Kidney glomerular epithelial cell (primary cell): ENCODE measurements at regions not wholly inside any gene's neighbourhood (a gene's known extent, or its start where the extent isn't known, plus 50 kb on each side); places are given as distances from the start of the nearest gene placed in this dataset.

Experiments
- DNase-seq: peaks from one replicate; lab custom pipeline; 2025; lab: John Stamatoyannopoulos, UW

DNA sequence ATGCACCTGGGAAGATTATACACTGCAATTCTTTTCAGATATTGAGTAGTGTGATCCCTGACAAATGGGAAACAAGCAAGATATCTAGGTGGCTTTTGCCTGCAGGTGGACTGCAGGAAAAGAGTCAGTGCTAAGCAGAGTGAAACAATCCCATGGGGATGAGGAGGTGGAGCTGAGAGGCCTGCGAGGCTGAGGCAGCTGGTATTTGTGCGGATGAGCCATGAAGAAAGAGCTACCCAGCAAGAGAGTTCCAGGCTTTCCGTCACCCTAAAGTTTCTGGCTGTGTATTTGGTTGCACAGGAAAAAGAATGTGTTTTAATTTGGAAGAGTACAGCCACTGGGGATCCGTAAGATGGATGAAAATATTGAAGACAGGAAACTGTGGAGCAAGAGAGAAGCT, 714.1 kb upstream of the COBL start:
- DNase-seq: no peak

DNA sequence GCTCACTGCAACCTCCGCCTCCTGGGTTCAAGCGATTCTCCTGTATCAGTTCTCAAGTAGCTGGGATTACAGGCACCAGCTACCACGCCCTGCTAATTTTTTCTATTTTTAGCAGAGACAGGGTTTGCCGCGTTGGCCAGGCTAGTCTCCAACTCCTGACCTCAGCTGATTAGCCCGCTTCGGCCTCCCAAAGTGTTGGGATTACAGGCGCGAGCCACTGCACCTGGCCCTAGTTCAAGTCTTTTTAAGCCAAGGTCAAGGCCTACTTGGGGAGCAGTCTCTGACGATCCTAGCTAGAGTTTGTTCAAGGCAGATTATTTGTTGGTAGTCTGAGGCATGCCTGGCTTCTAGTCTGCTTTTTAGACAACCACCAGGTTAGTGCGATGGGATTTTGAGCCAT, 709.5 kb upstream of the COBL start:
- DNase-seq: no peak

DNA sequence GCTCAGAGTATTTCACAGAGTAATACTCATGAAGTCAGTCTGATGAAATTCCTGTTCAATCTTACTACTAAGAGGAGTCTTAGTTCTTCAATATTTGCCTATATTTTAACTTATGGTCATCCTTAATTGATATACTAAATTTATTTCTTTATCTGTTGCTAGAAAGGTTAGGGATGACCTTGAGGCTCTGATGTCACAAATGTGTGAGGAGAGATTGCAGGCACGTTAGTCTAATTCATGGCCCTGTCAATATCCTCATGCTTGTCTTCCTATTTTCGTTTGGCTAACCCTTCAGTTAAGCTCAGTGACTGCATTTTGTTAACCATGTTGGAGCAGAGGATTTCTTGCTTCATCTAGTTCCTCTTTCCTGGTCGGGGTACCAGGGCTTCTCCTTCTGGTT, 704.7 kb upstream of the COBL start:
- no peak for DNase-seq

DNA sequence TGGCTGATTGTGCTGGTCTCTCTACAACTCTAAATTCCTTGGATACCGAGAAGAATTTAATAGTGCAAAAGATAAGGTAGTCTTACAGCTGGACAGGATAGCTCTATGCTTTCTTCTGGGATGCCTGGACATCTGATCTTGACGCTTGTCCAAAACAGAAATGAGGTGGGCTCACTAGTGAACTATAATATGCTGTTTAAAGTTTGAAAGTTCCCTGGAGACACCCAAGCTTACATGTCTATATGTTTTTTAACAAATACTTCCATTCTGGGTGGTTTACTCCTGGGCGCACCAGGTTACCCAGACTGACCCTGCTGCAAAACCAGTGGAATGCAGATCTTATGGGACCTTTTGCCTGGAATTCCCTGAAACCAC, 702.1 kb upstream of the COBL start:
- no peak for DNase-seq

DNA sequence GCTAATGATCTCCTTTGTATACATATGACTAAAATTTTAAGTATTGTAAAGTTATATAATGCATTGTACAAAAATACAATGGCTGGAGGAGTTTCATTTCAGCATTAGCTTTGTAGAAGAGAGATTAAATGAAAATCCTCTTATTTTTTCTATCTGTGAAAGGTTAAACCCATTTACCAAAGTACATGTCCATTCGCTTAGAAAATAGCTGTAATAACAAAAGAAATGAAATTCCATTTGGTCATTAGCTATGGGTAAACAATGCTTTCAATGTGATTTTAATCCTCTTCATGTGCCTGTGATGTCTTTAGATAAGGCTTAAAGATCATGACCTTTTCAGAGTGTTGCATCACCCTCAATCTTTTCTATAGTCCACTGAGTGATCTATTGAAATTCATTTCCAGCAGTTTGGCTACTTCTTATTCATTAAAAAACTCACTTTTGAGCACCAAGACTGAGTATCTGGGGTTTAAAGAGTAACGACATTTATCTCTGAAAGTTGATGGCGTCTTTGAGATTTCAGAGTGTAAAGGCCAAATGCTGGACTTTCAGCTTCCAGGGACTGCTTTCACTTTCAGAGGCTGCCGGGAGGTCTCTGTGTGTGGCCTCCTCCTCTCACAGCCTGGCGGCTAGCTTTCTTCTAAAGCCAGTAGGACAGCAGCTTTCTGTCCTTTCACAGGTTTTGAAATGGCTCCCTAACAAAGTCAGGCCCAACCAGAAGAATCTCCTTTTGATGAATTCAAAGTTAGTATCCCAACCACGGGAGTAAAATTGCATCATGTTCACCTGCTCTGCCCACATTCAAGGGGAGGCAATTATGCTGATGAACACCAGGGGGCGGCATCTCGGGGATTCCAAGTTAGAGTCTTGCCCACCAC, 701.4 kb upstream of the COBL start:
- DNase-seq: no peak

DNA sequence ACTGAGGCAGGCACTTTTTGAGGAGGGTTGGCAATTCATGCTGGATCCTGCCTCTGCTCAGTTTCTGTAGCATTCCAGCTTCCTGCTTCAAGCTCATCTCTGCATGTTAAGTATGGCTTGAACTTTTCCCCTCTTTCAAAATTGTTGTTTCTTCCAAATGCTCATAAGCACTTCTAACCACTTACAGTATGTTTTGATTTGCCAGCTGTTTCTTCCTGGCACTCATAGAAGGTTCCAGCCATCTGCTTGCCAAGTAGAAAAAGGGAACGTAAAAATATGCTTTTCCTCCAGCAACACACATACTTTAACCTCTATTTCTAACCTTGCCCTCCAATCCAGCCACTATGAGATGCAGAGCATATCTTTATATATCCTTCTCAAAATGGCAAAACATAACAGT, 692.6 kb upstream of the COBL start:
- DNase-seq: no peak

DNA sequence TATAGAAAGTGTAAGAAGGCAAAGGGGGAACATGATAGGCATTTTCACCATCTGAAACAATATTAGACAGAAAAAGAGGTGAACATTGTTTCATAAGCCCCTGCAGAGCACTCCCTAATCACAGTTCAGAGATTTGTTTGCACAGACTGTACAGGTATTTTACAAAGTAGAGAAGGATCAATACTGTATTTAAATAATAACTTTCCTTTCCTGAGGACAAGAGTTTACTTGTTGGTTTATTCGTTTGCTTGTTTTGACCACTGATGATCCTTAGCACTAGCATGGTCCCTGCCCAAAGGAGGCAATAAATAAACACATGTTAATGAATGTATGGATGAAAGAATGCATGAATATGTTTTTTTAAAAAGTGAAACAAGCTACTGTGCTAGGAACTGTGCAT, 690.1 kb upstream of the COBL start:
- DNase-seq: no peak

DNA sequence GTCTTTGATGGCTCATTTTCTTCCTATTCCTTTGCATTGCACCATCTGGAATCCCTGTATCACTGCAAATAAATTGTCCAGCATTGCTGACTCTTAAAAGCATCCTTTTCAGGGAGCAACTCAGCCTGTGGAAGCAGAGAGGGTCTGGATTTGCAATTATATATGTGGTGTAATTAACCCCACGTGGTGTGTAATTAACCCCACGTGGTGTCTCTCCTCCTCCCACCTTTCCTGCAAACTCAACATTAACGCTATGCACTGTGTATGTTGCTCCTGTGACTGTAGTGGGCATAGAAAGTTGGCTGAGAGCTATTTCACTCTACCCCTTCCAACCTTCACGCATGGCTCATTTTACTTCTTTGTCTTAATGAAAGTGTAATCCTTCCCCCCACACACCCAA, 689.0 kb upstream of the COBL start:
- no peak for DNase-seq

DNA sequence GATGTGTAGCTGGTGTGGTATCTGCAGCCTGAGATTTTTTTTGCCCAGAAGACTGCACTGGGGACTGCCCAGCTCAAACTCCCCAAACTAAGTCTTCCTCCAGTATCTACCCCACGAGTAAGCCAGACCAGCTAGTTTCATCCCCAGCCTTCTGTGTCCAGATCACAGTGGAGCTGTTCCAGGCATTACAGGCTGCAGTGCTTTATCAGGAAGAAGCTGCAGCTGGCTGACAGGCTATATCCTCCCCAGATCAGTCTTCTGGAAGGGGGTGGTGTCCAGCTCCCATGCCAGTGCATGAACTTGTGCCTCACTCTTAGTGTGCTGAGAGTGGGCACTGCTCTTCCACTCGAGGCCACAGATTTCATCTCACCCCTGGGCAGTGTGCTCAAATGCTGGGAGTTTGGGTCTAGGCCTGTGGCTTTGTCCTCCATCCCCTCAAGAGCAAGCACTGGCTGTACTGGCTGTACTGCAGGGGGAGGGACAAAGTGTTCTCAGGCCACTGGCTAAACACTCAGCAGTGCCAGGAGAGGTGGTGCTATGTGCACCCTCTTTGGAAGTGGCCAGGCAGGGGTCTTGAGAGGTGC, 679.1 kb upstream of the COBL start:
- no peak for DNase-seq

DNA sequence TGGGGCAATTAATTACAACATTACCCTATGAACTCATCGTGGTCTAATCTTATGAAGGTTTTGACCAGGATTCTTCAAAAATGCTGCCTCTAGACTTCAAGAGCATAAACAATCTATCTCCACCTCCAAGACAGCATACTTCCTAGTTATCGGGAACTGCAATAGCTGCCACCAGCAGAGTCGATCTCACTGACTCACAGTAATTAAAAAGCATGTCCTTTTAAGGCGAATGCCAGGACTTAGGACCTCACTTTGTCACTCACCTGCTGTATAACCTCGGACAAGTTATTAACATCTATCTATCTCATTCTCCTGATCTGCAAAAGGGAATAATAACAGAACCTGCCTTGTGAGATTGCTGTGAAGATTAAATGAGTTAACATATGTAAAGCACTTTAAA, 666.0 kb upstream of the COBL start:
- DNase-seq: no peak

DNA sequence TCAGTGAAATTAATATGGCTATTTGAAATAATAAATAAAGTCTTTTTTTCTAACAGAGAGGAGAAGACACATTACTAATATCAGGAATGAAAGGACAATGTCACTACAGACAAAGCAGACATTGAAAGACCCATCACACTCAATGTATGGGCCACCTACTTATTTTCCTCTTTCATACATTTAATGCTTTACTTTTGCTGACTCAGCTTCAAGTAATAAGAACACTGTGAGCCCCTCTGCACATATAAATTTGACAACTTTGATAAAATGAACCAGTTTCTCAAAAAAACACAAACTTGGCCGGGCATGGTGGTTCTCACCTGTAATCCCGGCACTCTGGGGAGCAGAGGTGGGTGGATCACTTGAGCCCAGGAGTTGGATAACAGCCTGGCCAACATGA, 664.2 kb upstream of the COBL start:
- no peak for DNase-seq

DNA sequence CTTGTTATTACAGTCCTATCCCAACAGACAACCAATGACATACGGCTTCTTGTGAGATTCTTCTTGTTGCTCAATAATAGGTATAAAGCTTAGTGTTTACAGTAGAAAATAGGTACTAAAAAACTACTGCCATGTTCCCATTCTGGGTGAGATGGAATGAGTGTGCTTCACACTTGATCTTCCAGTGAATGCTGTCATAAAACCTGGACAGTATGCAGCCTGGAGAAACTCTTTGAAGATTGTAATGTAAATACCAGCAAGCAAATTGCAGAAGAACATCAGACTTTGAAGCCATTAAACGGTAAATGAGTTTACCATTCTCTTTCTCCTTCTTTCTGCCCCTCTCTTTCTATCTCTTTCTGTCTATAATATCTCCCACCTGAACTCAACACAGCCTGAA, 663.7 kb upstream of the COBL start:
- DNase-seq: no peak

DNA sequence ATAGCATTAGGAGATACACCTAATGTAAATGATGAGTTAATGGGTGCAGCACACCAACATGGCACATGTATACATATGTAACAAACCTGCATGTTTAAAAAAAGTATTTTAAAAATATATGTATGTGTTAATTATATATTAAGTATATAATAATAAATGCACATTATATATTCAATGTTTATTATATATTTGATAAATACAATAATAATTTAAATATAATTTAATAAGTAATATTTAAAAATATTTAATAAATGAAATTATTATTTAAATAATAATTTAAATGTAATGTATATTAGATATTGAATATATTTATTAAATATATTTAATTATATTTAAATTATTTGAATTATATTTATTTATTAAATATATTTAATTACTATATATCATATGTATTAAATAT, 661.3 kb upstream of the COBL start:
- no peak for DNase-seq

DNA sequence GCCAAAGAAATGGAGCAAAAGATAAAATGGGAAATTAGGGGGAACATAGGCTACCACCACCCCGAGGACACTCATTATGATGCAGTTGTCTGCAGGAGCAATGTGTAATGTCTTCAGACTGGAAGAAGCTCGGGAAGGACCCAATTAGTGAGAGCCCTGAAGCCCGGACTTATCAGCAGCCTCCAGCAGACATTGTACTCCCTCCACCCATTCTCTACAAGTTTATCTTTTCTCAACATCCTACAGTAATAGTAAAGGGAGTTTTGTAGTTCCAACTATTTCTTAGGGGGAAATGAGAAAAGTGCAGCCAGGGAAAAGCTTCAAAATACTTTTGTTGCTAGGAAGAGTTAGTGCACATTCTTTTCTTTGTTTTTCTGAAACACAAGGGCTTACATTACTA, 657.3 kb upstream of the COBL start:
- DNase-seq: no peak

DNA sequence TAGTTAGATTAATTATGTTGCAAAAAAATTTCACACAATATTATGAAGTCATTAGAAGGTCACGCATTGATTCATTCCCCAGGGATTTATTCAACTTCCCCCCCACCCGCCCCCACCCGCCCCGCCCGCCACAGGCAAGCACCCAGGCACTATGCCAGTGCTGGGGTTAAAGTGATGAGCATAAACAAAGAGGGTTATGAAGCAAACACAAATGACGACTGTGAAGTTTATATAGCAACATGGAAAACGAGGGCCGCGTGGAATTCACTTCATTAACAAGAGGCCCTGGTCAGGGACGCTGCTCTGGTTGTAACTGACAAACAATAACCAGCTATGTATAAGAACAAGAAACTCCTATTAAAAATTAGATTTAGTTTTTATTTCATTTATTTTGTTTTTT, 656.5 kb upstream of the COBL start:
- no peak for DNase-seq

DNA sequence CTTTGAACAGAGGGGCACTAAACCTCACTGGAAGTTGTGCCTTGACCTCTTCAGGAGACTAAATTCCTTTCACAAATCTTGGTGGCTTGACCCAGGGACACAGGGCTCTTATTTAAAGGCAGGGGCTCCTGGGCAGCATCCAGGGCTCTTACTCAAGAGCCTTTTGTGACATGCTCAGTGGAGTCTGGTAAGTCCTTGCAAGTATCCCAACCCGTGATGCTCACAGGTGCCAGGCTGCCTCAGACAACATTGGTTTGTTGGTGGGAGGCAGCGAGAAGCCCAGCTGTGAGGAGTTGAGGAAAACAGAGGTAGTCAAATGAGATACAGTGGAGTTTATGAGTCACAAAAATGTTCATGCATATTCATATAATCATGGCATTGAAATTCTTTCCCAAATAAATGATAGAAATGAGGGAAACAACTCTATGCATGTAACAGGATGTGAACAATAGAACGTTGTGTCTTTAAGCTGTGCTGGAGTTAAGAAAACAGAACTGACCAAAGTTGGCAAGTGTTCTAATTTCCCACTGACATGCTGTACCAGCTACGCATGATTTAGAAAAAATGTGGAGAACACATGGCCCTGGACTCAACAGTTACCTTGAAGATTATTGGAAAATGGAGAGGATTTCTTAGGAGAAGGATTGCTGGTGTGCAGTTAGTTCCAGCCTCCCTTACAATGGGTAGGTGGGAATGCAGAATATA, 654.5 kb upstream of the COBL start:
- DNase-seq: no peak

DNA sequence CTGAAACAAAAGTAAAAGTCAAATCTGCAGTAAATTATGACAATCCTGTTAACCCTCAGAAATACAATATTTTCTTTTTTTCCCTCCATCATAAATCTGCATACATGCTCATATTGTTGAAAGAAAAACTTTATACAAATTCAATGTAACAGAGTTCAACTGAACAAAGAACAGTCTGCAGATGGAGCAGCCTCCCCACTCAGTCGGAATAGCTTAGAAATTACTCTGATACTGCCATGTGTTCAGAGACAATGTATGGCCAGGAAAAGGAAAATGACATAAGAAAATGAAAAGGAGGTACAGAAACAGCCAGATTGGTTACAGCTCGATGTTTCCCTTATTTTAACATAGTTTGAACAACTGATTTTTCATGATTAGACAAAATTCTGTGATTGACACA, 651.9 kb upstream of the COBL start:
- no peak for DNase-seq

DNA sequence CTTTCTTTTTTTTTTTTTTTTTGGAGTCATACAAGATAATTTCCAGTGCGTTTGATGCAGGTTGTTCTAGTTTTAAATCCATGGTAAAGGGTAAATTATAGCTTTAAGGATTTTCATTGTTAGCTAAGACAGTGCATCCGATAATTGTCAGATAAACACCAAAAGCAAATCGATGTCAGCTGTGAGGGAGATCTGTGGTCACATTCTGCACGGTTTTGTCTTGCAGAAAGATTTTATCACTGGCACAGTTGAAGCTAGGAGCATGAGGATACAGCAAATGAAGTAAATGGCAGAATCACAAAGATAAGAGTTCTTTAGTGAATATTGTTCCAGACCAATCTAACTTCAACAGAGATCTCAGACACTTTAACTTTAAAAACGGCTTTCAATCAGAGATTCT, 648.8 kb upstream of the COBL start:
- no peak for DNase-seq

DNA sequence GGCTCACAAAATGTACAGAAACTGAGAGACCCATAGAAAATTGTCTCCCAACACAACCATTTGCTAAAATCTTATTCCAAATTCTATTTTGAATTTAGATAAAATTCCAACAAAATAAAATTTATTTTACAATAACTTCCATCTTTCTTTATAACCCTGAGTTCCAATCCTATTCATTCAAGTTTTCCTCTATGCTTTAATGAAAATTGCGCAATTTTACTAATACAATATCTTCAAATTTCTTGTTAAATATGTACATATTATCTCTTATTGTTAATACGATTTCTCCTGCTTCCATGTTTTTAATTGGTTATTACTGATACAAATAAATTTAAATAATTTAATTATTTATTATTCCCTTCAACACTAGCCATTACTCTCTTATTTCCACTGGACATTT, 645.2 kb upstream of the COBL start:
- DNase-seq: no peak

DNA sequence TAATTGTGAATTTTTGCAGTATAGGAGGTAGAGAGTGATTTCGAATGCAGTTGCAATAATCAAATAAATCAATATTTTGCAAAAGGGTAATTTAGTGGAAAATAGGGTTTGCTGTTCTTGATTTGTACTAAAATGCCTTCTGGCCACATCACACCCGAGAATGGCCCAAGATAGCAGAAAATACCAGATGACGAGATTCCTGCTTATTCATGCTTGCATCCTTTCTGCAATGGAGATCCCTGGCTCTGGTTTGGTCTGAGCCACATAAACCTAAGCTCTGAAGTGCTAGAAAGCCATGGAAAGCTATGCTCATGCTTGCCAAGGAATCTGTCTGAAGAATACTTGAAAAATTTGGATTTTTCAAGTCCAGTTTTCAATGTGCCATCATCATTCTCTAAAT, 634.2 kb upstream of the COBL start:
- DNase-seq: peak; percentile 0

DNA sequence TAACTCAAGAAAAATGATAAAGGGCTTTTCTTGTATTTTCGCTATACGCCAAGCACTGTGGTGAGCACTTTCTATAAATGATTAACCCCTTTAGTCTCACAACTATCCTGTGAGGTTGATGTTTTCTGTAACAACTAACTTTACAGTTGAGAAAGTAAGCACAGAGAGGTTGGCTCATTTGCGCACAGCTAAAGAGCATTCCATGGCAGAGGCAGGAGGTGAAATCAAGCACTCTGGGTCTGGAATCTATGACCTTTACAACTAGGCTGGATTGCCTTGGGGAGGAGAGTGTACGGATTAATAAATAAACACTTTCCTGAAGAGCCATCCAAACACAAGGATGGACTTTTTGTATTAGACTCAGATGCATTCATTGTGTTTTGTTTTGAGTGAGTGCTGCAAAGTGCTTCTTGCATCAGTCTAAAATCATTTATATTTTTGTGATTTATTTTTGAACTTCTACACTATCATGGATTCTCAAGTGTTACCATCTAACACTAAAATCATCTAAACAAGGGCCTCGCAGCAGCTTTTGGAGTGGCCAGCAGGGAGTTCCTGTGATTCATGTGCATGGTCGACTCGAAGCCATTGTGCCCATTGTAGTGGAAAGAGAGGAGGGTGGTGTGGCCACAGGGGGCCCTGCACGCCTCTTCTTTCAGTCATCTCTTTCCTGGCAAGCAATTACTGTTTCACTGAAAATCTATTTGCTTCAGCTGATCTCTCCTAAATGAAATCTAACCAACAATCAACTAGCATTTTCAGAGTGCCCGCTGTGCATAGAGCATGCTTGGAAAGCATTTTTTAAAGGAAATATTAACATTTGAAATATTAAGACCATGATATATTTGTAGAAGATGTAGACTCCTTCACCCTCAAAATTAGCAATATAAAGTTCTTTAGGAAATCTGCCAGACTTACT, 633.4 kb upstream of the COBL start:
- DNase-seq: no peak

DNA sequence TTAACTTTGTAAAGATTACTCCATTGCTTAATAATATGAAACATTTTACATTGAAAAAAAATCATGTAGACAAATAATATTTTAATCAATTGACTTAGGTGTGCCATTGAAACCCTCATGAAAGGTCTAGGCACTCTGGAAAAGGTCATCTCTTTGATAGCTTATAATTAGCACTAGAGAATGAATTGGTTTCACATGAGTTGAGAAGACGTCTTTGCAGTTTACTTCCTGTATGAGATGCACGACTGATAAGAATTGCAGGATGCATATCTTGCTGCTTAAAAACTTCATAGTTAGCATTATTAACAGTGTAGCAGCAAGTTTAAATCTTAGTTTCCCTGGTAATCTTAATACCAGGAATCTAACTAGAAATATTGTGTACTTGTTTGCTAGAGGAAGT, 614.2 kb upstream of the COBL start:
- DNase-seq: no peak
